GM18861 (cell line): ENCODE measurements at regions not wholly inside any gene's neighbourhood (a gene's known extent, or its start where the extent isn't known, plus 50 kb on each side); places are given as distances from the start of the nearest gene placed in this dataset.
A peak's percentile ranks its signal among the peaks of the same experiment; 100 is the strongest.

Source experiments
- ATAC-seq: cut with Tn5 transposase; IDR thresholded peaks from one replicate; pipeline ENCODE4 v1.9.1; 2021; ENCODE audit not compliant: unreplicated experiment

- ATAC-seq = no peak
Measured at GRCh38 chr9:129490583-129491486, 130.1 kb downstream of the C9orf50 start.

GRCh38 chr9:129489838-129490582 lies 130.9 kb downstream of the C9orf50 start:
- ATAC-seq = no peak

- peak; percentile 14 for ATAC-seq
Measured at GRCh38 chr9:129487658-129488483, 133.0 kb downstream of the C9orf50 start.

GRCh38 chr9:129486756-129487657 lies 133.9 kb downstream of the C9orf50 start:
- no peak for ATAC-seq

GRCh38 chr9:129485145-129485774 lies 135.6 kb downstream of the C9orf50 start:
- ATAC-seq = no peak

GRCh38 chr9:129484352-129485000 lies 136.4 kb downstream of the C9orf50 start:
- no peak for ATAC-seq

GRCh38 chr9:129483415-129484351 lies 137.2 kb downstream of the C9orf50 start:
- no peak for ATAC-seq

- no peak for ATAC-seq
Measured at GRCh38 chr9:129482521-129483414, 138.1 kb downstream of the C9orf50 start.

- no peak for ATAC-seq
Measured at GRCh38 chr9:129481810-129482511, 138.9 kb downstream of the C9orf50 start.

- no peak for ATAC-seq
Measured at GRCh38 chr9:129481424-129481809, 139.5 kb downstream of the C9orf50 start.

GRCh38 chr9:129480745-129481144 lies 140.2 kb downstream of the C9orf50 start:
- no peak for ATAC-seq

- ATAC-seq = no peak
Measured at GRCh38 chr9:129480227-129480626, 140.7 kb downstream of the C9orf50 start.

- ATAC-seq = no peak
Measured at GRCh38 chr9:129479631-129480011, 141.3 kb downstream of the C9orf50 start.

GRCh38 chr9:129478961-129479630 lies 141.8 kb downstream of the C9orf50 start:
- no peak for ATAC-seq

GRCh38 chr9:129478461-129478860 lies 142.4 kb downstream of the C9orf50 start:
- no peak for ATAC-seq
